ENCODE measurements at regions not wholly inside any gene's neighbourhood (a gene's known extent, or its start where the extent isn't known, plus 50 kb on each side); places are given as distances from the start of the nearest gene placed in this dataset.

DNA sequence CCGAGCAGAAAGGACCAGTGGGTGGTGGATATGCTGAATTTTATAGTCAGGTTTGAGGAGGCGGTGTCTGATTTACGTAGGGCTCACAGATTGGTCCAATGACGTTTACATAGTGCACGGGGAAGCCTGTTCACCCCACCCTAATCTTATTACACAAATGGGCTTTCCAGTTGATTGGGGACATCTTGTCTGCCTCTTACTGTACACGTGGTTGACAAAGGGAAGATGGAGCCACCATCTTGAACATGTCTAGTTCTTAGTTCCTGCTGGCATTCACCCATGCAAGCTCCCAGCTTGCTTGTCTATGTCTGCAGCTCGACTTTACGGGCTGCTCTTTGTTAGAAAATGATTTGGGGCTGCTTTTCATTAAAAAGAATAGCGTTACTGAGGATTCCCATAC is 332.0 kb upstream of the SLCO3A1 start:
- TF ChIP-seq, protein P1, sequence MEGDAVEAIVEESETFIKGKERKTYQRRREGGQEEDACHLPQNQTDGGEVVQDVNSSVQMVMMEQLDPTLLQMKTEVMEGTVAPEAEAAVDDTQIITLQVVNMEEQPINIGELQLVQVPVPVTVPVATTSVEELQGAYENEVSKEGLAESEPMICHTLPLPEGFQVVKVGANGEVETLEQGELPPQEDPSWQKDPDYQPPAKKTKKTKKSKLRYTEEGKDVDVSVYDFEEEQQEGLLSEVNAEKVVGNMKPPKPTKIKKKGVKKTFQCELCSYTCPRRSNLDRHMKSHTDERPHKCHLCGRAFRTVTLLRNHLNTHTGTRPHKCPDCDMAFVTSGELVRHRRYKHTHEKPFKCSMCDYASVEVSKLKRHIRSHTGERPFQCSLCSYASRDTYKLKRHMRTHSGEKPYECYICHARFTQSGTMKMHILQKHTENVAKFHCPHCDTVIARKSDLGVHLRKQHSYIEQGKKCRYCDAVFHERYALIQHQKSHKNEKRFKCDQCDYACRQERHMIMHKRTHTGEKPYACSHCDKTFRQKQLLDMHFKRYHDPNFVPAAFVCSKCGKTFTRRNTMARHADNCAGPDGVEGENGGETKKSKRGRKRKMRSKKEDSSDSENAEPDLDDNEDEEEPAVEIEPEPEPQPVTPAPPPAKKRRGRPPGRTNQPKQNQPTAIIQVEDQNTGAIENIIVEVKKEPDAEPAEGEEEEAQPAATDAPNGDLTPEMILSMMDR (IDR thresholded peaks at IDR 0.05; ENCODE audit: low read depth, low read length) = no peak
- TF ChIP-seq POLR2A (IDR thresholded peaks at IDR 0.05; ENCODE audit: extremely low read depth, insufficient read length) = no peak
- TF ChIP-seq, protein P2, sequence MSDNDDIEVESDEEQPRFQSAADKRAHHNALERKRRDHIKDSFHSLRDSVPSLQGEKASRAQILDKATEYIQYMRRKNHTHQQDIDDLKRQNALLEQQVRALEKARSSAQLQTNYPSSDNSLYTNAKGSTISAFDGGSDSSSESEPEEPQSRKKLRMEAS (IDR thresholded peaks at IDR 0.05; ENCODE audit: low read depth, low read length) = no peak

Measured in NB4 (cell line).